Activated gamma-delta T cell treated with Interleukin-2 at 50 U/mL for 16 hours (primary cell): ENCODE measurements at regions not wholly inside any gene's neighbourhood (a gene's known extent, or its start where the extent isn't known, plus 50 kb on each side); places are given as distances from the start of the nearest gene placed in this dataset.

Experiments used
- DNase-seq: peaks from one replicate; pipeline ENCODE4 v3.0.0-alpha.2; 2020

DNA sequence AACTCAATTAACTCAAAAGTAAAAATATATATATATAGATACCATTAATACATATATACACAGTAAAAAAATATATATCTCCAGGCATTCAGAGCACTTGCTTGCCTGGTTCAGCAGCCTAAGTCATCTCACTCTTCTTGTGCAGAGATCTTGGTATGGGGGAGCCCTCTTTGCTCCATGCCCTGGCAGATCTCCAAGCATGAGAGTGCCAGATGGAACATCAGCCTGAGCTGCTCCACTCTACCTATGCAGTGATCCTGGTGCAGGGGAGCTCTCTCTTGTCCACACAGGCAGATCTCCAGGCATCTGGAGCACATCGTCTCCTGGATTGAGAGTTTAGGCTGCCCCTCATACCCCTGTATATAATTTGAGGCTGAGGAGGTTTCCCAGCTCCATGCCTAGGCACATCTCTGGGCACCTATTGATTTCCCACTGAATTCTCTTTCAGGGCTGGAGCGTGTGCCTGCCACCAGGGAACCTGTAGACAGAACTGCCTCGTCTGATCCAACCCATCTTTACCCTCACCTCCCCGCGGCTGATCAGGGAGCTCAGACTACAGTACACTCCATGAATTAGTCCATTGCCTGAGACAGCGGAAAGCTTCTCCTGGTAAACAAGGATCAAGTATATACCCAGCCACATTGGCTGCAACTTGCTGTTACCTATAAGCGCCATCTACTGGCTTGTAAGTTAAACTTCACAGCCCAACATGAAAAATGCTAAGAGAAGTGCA lies 342.4 kb upstream of the GRIA1 start:
- no peak for DNase-seq

GRCh38 chr5:153148624-153148976 lies 341.9 kb upstream of the GRIA1 start:
- DNase-seq, result no peak

DNA sequence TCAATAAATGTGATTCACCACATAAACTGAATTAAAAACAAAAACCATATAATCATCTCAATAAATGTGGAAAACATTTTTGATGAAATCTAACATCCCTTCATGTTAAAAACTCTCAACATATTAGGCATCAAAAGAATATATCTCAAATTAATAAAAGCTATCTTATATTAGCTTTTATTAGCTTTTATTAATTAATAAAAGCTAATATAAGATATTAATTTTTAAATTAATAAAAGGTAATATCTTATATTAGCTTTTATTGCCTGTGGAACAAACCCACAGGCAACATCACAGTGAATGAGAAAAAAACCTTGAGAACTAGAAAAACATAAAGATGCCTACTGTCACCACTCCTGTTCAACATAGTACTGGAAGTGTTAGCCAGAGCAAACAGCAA lies 338.9 kb upstream of the GRIA1 start:
- no peak for DNase-seq

DNA sequence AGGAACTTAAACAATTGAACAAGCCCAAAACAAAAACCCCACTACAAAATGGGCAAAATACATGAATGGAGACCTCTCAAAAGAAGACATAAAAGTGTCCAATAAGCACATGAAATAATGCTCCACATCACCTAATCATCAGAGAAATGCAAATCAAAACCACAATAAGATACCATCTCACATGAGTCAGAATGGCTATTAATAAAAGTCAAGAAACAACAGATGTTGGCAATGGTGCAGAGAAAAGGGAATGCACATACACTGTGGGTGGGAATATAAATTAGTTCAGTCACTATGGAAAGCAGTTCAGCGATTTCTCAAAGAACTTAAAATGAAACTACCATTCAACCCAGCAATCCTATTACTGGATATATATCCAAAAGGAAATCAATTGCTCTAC lies 337.4 kb upstream of the GRIA1 start:
- no peak for DNase-seq

GRCh38 chr5:153157156-153157555 lies 333.3 kb upstream of the GRIA1 start:
- DNase-seq, result no peak

- no peak for DNase-seq
Observed at GRCh38 chr5:153158608-153159007, 331.9 kb upstream of the GRIA1 start.

- DNase-seq, result no peak
Observed at GRCh38 chr5:153159616-153160015, 330.9 kb upstream of the GRIA1 start.

DNA sequence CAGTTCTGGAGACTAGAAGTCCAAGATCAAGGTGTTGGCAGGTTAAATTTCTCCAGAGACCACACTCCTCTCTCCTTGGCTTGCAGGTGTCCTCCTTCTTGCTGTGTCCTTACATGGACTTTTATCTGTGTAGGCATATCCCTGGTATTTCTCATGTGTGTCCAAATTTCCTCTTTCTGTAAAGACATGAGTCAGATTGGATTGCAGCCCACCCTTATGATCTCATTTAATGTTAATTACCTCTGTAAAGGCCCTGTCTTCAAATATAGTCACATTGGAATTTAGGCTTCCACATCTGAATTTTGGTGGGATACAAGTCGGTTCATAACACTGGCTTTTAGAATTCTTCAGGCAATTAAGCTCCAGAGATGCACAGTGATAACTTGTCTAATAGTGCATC lies 322.2 kb upstream of the GRIA1 start:
- DNase-seq, result no peak

GRCh38 chr5:153187503-153187902 lies 303.0 kb upstream of the GRIA1 start:
- DNase-seq, result no peak

DNA sequence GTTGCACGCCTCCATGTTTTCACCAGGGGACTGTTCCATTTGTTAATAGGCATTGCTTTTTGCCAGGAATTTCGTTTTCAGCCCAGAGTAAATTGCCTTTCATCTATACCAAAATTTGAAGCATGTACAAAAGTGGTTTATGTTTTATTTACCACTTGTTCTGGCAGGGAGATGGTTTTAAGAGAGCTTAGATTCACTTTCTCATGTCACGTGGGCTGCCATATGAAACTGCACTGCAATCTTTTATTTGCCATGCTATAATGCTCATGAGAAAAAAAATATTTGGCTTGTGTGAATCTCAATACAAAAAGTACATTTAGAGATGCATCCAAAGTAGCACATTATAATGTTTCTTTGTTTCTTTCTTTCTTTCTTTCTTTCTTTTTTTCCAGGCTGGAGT lies 284.1 kb upstream of the GRIA1 start:
- DNase-seq, result no peak

DNA sequence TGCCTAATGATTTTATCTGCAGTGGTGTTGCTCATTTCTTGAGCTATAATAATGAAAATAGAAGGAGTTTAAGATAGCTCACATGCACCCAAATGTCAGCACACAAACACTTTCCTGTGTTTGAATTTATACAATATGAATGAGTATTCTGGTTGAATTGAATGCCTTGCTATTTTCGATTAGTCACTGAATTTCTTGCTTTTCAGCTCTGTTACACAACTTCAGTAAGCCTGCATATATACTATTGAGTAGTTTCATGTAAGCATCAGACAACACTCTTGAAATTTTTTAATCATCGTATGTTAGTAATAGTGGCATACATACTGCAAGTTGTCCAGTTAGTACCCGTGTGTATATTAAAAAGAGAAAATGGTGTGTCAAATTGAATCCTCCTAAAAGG lies 281.5 kb upstream of the GRIA1 start:
- no peak for DNase-seq

DNA sequence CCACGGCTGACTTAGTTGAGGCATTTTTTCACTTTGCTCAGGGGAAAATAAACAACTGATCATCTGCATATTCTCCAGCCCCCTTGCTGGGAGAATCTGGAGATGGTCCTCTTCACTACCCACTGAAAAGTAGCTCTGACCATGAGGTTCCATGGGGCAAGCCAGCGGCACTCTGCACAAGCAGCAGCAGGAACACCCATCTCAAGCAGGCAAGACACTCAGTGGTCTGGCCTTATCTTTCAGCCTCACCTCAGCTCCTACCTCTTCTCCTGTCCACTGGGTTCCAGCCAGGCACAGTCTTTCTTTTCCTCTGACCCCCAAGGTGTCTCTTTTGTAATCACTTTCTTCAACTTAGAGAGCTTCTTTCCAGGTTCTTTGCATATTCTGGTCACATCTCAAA lies 280.8 kb upstream of the GRIA1 start:
- no peak for DNase-seq

DNA sequence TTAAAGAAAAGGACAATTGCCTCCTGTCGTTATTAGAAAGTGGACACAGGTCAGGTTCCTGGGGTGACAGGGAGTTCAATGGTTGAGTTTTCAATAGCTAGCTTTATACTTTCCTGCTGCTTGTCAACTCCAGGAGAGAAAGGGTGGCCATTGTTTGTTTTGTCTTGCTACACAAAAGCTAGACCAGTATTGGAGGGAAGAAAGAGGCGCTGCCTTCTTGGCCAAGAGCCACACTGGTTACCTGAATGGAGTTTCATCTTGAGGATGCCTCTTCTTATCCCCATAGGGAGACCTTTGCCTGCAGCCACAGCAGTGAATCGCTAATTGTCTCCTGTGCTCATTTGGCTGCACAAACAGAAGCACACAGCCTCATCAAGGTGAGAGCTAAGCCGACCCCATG lies 279.4 kb upstream of the GRIA1 start:
- DNase-seq, result no peak

DNA sequence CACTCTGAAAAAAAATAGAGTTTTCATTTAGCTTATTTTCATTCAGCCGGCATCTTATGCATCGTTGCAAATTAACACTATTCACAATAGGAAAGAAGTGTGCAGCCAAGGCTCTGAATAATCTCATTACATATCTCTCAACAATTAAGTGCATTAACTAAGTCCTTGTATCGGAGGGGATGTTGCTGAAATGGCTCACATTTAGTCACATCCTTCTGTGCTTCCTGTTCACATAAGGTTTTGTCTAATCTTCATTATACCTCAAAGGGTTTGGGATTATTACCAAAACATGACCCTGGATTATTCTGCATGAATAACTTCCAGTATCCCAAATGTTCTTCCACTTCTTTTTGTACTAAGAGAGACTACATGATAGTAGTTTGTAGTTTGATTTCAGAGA lies 278.0 kb upstream of the GRIA1 start:
- DNase-seq, result no peak

GRCh38 chr5:153222936-153223335 lies 267.5 kb upstream of the GRIA1 start:
- DNase-seq, result no peak

- DNase-seq, result no peak
Observed at GRCh38 chr5:153223376-153223775, 267.1 kb upstream of the GRIA1 start.

GRCh38 chr5:153224651-153225050 lies 265.8 kb upstream of the GRIA1 start:
- DNase-seq, result no peak

GRCh38 chr5:153233933-153234332 lies 256.5 kb upstream of the GRIA1 start:
- DNase-seq, result no peak

DNA sequence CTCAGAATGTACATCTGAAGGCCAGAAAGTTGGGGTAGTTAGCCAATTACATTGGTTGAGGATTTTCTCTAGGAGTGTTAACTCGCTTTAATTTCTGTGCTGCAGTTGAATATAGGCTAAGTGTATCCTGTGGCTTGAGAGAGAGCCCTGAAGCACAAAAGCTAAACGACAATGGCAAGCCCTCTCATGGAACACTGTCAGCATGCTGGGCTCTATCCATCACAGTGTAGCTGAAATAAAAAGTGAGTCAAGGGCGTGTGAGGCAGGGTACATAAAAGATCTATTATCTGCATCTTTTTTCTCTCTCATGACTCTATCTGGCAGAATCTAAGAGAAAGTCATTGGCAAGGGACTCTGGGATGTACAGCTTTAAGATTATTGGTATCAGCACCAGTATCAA lies 254.2 kb upstream of the GRIA1 start:
- DNase-seq, result no peak

DNA sequence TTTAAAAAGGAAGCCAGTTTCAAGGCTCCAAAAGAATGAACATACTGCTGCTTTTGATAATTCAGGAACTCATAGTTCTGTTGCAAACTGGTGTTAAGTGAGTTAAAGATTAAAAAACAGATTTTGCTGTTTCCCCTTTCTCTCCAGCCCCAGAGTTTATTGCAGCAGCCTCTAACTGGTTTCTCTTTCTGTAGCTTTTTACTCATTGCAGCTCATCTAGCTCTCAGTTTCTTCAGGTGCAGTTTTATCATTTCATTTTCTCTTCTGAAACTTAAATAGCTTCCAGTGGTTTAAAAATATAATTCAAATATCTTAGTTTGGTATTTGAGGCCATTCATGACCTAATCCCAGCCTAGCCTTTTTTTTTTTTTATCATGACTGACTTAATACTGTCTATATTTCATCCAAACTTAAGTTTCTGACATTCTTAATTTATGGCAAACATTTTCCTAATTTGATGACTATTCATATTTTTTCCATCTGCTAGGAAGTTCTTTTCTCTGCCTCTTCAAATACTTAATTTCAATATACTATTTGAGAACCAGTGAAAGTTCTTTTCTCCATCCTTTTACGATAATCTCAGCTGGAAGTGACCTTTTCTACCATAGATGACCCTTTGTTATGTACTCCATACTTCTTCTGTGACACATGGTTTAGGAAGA lies 252.7 kb upstream of the GRIA1 start:
- DNase-seq, result no peak

- no peak for DNase-seq
Observed at GRCh38 chr5:153257381-153257780, 233.1 kb upstream of the GRIA1 start.

DNA sequence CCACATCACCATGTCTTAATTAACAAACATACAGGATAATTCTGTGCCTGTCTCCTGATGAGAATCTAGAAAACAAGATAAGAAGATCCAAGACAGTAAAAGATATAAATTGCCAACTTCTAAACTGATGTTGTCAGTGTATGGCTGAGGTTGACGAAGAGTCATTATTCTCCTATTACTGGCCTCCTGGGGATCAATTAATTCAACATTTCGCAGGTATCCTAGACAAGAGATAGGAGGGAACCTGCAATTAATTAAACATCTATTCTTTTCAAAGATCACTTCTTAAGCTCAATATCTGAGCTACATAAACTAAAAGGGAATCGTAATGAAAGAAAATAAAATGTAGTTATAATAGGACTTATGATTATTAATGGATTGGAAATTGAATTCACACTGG lies 232.0 kb upstream of the GRIA1 start:
- no peak for DNase-seq

GRCh38 chr5:153267506-153267905 lies 223.0 kb upstream of the GRIA1 start:
- DNase-seq, result no peak

- no peak for DNase-seq
Observed at GRCh38 chr5:153275695-153276094, 214.8 kb upstream of the GRIA1 start.

GRCh38 chr5:153276151-153276550 lies 214.3 kb upstream of the GRIA1 start:
- DNase-seq, result no peak
